GM12892 (cell line): ENCODE measurements at regions not wholly inside any gene's neighbourhood (a gene's known extent, or its start where the extent isn't known, plus 50 kb on each side); places are given as distances from the start of the nearest gene placed in this dataset.

Source experiments
- DNase-seq: peaks from one replicate; pipeline ENCODE4 v3.0.0; 2011; ENCODE audit not compliant: insufficient read length
- FAIRE-seq: peaks from 2 replicates; lab custom pipeline; 2011; peaks lifted over from hg19 to GRCh38; lab: Jason Lieb, UNC
- POLR2A ChIP-seq: IDR thresholded peaks from 2 replicates; pipeline ENCODE4 v1.6.1; 2011; ENCODE audit warnings: low read depth, low read length, control low read depth
- POLR2AphosphoS5 ChIP-seq: IDR thresholded peaks from 2 replicates; pipeline ENCODE4 v1.6.1; 2011; ENCODE audit warnings: low read depth, low read length, control low read depth
- TAF1 ChIP-seq: IDR thresholded peaks from 2 replicates; pipeline ENCODE4 v1.6.1; 2011; ENCODE audit warnings: low read depth, mild to moderate bottlenecking, control low read depth, low read length, borderline replicate concordance

GRCh38 chr4:155009288-155009687 is 199.1 kb upstream of the NPY2R start:
- DNase-seq (no peak), FAIRE-seq (no peak)
- TF ChIP-seq POLR2A (no peak), TAF1 (no peak), POLR2AphosphoS5 (no peak)

- DNase-seq (no peak), FAIRE-seq (no peak)
- no peak for TF ChIP-seq POLR2A
- no peak for TF ChIP-seq POLR2AphosphoS5
- TF ChIP-seq TAF1, result no peak
These were observed 198.1 kb upstream of the NPY2R start for GRCh38 chr4:155010376-155010775.

- DNase-seq (no peak), FAIRE-seq (no peak)
- TF ChIP-seq POLR2AphosphoS5 (no peak), TAF1 (no peak), POLR2A (no peak)
These were observed 197.2 kb upstream of the NPY2R start for GRCh38 chr4:155011163-155011780.

DNA sequence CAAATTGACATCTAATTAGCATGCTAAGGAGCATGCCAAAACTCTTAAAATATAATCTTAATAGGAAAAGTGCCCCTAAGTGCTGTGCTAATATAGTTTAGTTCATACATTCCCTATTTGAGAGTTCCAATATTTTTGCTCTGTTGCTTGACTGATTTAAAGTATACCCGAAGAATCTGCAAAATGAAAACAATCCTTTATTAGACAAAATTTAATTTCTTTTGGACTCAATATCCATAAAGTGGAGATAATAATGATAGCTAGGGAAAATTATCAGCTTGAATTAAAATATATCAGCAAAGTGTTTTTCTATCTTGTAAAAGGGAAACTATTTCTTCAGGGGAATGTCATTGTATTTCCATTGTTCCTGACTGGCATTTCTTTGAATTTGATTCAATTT is 196.0 kb upstream of the NPY2R start:
- no peak for DNase-seq
- FAIRE-seq, result no peak
- TF ChIP-seq TAF1, result no peak
- no peak for TF ChIP-seq POLR2A
- TF ChIP-seq POLR2AphosphoS5, result no peak

DNA sequence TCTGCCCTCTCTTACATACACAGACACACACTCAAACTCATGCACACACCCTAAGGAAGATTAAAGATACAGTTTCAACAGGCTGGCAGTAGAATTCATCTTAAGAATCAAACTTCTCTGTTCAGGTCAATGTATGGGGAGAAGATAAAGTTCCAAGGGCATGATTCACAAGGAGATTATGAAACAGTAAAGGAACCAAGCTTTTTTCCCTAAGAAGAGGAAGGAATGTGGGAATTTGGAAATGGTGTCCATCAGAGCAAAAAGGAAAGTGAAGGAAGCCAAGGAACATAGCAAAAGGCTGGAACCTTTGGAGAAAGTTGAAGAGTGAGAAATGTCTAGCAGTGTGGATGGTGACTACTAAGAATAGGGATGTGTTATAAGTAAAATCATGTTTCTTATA is 191.0 kb upstream of the NPY2R start:
- DNase-seq (no peak), FAIRE-seq (no peak)
- TF ChIP-seq POLR2AphosphoS5, result no peak

- DNase-seq (no peak), FAIRE-seq (peak; percentile 91)
- TF ChIP-seq TAF1, result no peak
- no peak for TF ChIP-seq POLR2AphosphoS5
- no peak for TF ChIP-seq POLR2A
These were observed 182.5 kb upstream of the NPY2R start for GRCh38 chr4:155025762-155026457.

- no peak for FAIRE-seq
- TF ChIP-seq POLR2AphosphoS5 (no peak), POLR2A (no peak), TAF1 (no peak)
- no peak for DNase-seq
These were observed 181.7 kb upstream of the NPY2R start for GRCh38 chr4:155026715-155027114.

DNA sequence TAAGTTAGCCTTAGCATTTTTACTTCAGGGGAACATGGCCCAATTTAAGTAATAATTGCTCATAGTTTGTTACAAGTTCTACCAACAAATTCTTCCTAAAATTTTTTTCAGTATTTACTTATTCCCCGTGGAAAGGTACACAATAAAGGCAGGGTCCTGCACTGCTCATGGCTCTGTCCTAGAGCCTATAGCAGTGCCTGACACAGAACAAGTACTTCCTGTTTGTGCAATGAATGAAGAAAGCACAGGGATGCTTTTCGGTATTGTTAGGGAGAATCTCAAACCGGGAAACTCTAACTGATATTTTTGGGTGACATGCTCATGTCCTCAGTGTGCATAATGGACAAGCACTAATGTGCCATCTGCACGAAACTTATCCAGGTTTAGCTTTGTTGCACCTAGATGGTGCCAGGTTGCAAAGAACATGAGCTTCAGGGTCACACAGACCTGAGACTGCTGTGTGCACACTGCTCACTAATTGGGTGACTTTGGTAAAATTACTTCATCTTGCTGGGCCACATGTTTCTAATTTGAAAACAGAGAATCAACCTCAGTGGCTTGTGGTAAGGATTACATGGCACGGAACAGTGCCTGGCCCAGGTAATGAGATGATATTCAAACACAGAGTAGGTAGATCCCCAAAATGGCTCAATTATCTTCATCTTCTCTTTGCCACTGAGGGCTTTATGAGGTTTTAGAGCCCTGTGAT is 175.8 kb upstream of the NPY2R start:
- DNase-seq, result no peak
- peak; percentile 17 for FAIRE-seq
- TF ChIP-seq POLR2AphosphoS5 (no peak), POLR2A (no peak), TAF1 (no peak)

DNA sequence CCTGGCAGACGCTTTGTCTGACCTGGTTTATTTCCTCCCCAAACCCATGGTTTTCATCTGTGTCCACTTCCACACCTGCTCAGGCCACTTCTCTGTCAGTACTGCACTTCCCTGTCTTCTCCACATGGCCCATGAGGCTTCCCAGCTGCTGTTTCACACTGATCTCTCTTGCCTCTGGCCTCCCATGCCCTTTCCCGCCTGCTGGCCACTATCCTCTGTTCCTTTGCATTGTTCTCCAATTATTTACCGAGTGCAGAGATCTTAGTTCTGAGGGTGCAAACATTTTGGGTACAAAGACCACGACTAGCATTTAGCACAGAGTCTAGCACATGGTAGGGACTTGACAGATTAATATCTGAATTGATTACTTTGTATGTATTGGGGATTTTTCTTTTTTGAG is 174.8 kb upstream of the NPY2R start:
- DNase-seq (no peak), FAIRE-seq (no peak)
- TF ChIP-seq POLR2A (no peak), TAF1 (no peak), POLR2AphosphoS5 (no peak)

GRCh38 chr4:155037031-155037430 is 171.4 kb upstream of the NPY2R start:
- TF ChIP-seq TAF1 (no peak), POLR2A (no peak), POLR2AphosphoS5 (no peak)
- FAIRE-seq, result no peak
- no peak for DNase-seq

- TF ChIP-seq POLR2AphosphoS5 (no peak), POLR2A (no peak), TAF1 (no peak)
- FAIRE-seq, result no peak
- no peak for DNase-seq
These were observed 170.0 kb upstream of the NPY2R start for GRCh38 chr4:155038459-155038858.

- FAIRE-seq, result no peak
- no peak for TF ChIP-seq TAF1
- TF ChIP-seq POLR2AphosphoS5, result no peak
- no peak for TF ChIP-seq POLR2A
- DNase-seq, result no peak
These were observed 169.3 kb upstream of the NPY2R start for GRCh38 chr4:155039162-155039561.
